ENCODE measurements at regions not wholly inside any gene's neighbourhood (a gene's known extent, or its start where the extent isn't known, plus 50 kb on each side); places are given as distances from the start of the nearest gene placed in this dataset.

GRCh38 chr1:239856067-239856466 lies 235.6 kb upstream of the FMN2 start:
- H2AK5ac ChIP-seq (ENCODE audit: low read depth, low read length) = no peak overlapping the region
- no peaks in the 10 kb centered on the region for H3K9me3 ChIP-seq (ENCODE audit: control insufficient read depth, insufficient read depth, low read length)
- no peak for ATAC-seq (ENCODE audit: low read depth)
- CTCF ChIA-PET = no interaction called here
- POLR2A ChIA-PET (ENCODE audit: unreplicated experiment) = no interaction called here
- H4K91ac ChIP-seq (ENCODE audit: insufficient read depth, low read depth, low read length) = no peak overlapping the region
- H3K56ac ChIP-seq (ENCODE audit: extremely low read depth, insufficient read depth, low read length) = no peak overlapping the region
- no peak overlapping the region for H2BK15ac ChIP-seq (ENCODE audit: low read depth, low read length)
- no peak for DNase-seq
- H3K18ac ChIP-seq (ENCODE audit: low read depth, low read length) = no peak overlapping the region
- TF ChIP-seq SMC3 (IDR thresholded peaks at IDR 0.05; ENCODE audit: low read depth, low read length) = no peak
- TF ChIP-seq NFE2L2 (IDR thresholded peaks at IDR 0.05; ENCODE audit: low read depth, low read length) = no peak
- no peak for TF ChIP-seq RCOR1 (IDR thresholded peaks at IDR 0.05; ENCODE audit: insufficient replicate concordance, low read length)
- no peak for TF ChIP-seq MAZ (IDR thresholded peaks at IDR 0.05; ENCODE audit: borderline replicate concordance, low read depth, low read length)
- TF ChIP-seq, protein P1, sequence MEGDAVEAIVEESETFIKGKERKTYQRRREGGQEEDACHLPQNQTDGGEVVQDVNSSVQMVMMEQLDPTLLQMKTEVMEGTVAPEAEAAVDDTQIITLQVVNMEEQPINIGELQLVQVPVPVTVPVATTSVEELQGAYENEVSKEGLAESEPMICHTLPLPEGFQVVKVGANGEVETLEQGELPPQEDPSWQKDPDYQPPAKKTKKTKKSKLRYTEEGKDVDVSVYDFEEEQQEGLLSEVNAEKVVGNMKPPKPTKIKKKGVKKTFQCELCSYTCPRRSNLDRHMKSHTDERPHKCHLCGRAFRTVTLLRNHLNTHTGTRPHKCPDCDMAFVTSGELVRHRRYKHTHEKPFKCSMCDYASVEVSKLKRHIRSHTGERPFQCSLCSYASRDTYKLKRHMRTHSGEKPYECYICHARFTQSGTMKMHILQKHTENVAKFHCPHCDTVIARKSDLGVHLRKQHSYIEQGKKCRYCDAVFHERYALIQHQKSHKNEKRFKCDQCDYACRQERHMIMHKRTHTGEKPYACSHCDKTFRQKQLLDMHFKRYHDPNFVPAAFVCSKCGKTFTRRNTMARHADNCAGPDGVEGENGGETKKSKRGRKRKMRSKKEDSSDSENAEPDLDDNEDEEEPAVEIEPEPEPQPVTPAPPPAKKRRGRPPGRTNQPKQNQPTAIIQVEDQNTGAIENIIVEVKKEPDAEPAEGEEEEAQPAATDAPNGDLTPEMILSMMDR (conservative IDR thresholded peaks at IDR 0.05; ENCODE audit: low read depth, low read length) = no peak
- H2BK5ac ChIP-seq (ENCODE audit: low read depth, low read length, poor library complexity, severe bottlenecking) = no peak overlapping the region
- BruUV-seq (replicated peaks) = no TSS peak
- no peak overlapping the region for H3K27ac ChIP-seq (ENCODE audit: insufficient read depth, low read length)
- H4K8ac ChIP-seq (ENCODE audit: low read depth in 2 of 2, low read length in 2 of 2) = no peak overlapping the region
- intact Hi-C loops (cut with micrococcal nuclease) (no loop called here), in situ Hi-C loops (cut with MboI; ENCODE audit: low sequenced_read_pairs) (no loop called here), dilution Hi-C loops (cut with HindIII; ENCODE audit: low sequenced_read_pairs, unreplicated experiment) (no loop called here)
- no peak overlapping the region for H3K4me2 ChIP-seq (ENCODE audit: low read depth, low read length)
- H3K36me3 ChIP-seq (ENCODE audit: control insufficient read depth, insufficient read depth, low read length) = no peaks in the 10 kb centered on the region
- no peak overlapping the region for H3K23ac ChIP-seq (ENCODE audit: low read depth, low read length)
- H3K4me1 ChIP-seq (ENCODE audit: control insufficient read depth, insufficient read depth, low read length) = no peaks in the 10 kb centered on the region
- H4K5ac ChIP-seq (ENCODE audit: low read depth, low read length) = no peak overlapping the region
- H3K79me1 ChIP-seq (ENCODE audit: low read depth in 1 of 2, low read length in 2 of 2) = no peaks in the 10 kb centered on the region
- H3K9me1 ChIP-seq (ENCODE audit: insufficient read depth, low read length) = no peaks in the 10 kb centered on the region
- H3K9ac ChIP-seq (ENCODE audit: low read depth, low read length) = no peak overlapping the region
- no peaks in the 10 kb centered on the region for H3K27me3 ChIP-seq (ENCODE audit: control insufficient read depth, insufficient read depth, low read length)
- H4K20me1 ChIP-seq (ENCODE audit: insufficient read depth, low read length) = no peaks in the 10 kb centered on the region
- no peak overlapping the region for H2AFZ ChIP-seq (replicated peaks; ENCODE audit: low read length, poor library complexity)
- H2BK20ac ChIP-seq (ENCODE audit: low read depth, low read length) = no peak overlapping the region
- no peak overlapping the region for H3K4ac ChIP-seq (ENCODE audit: low read depth, low read length)
- H3K14ac ChIP-seq (replicated peaks; ENCODE audit: low read depth, low read length) = no peak overlapping the region
- H2AK9ac ChIP-seq (replicated peaks; ENCODE audit: low read depth, low read length, poor library complexity) = no peak overlapping the region
- H2BK120ac ChIP-seq (ENCODE audit: low read depth, low read length) = no peak overlapping the region
- no CpG with 5 or more reads among the region's 6 CpGs for WGBS, 2 experiments (ENCODE audit: extremely low coverage in 2 of 2, insufficient read length in 1 of 2)
- no peak overlapping the region for H3K4me3 ChIP-seq (ENCODE audit: insufficient read depth, low read depth, low read length)

All from IMR-90 (cell line).